IMR-90 (cell line): ENCODE measurements at regions not wholly inside any gene's neighbourhood (a gene's known extent, or its start where the extent isn't known, plus 50 kb on each side); places are given as distances from the start of the nearest gene placed in this dataset.
"Not testable (repeated sequence)": the region's sequence is repeated elsewhere in the genome, so short reads cannot be mapped to it uniquely, and the experiment has no call there.

Experiments used
- ATAC-seq: fragments of 200-7000 bp; cut with Tn5 transposase; 2 replicates; pipeline ENCODE4 v1.9.1; 2020; ENCODE audit warnings: low read depth, mild to moderate bottlenecking, moderate library complexity
- BruUV-seq: library from RNA; stranded (reverse); fragments of 400-500 nt; replicated peaks from 2 replicates; lab custom pipeline; 2021; lab: Mats Ljungman, UMichigan
- CTCF ChIA-PET: fragments of 300-600 bp; formaldehyde crosslinking; extraction: SDS; loops from one replicate; lab custom pipeline; 2021; ENCODE audit warnings: antibody characterized with exemption; lab: Yijun Ruan, JAX
- POLR2A ChIA-PET: fragments of 300-600 bp; sonication (Branson Sonifier 250); formaldehyde crosslinking; loops from one replicate; lab custom pipeline; 2022; ENCODE audit warnings: antibody characterized with exemption; ENCODE audit not compliant: unreplicated experiment; lab: Charles Lee
- DNase-seq: peaks from one replicate; pipeline ENCODE4 v3.0.0; 2013
- H2AFZ ChIP-seq: replicated peaks from 2 replicates; pipeline ENCODE3; 2013; ENCODE audit warnings: low read length, mild to moderate bottlenecking; ENCODE audit not compliant: poor library complexity
- H2AK5ac ChIP-seq: 2 replicates; pipeline ENCODE4 v1.6.1; 2013; ENCODE audit warnings: low read depth, low read length, inconsistent platforms
- H2AK9ac ChIP-seq: replicated peaks from 2 replicates; pipeline ENCODE3; 2013; ENCODE audit warnings: mild to moderate bottlenecking, low read depth, low read length, moderate library complexity; ENCODE audit not compliant: poor library complexity
- H2BK120ac ChIP-seq: 2 replicates; pipeline ENCODE4 v1.6.1; 2013; ENCODE audit warnings: low read depth, low read length, inconsistent platforms
- H2BK15ac ChIP-seq: 3 replicates; pipeline ENCODE4 v1.6.1; 2013; ENCODE audit warnings: low read depth, low read length, inconsistent platforms
- H2BK20ac ChIP-seq: 2 replicates; pipeline ENCODE4 v1.6.1; 2013; ENCODE audit warnings: low read depth, mild to moderate bottlenecking, inconsistent platforms, low read length, moderate library complexity
- H2BK5ac ChIP-seq: 2 replicates; pipeline ENCODE4 v1.6.1; 2013; ENCODE audit warnings: mild to moderate bottlenecking, low read depth, low read length, inconsistent platforms; ENCODE audit not compliant: poor library complexity, severe bottlenecking
- H3K14ac ChIP-seq: replicated peaks from 2 replicates; pipeline ENCODE4 v1.6.1; 2013; ENCODE audit warnings: low read depth, low read length, inconsistent platforms
- H3K18ac ChIP-seq: 2 replicates; pipeline ENCODE4 v1.6.1; 2013; ENCODE audit warnings: low read depth, low read length, control low read depth
- H3K23ac ChIP-seq: 2 replicates; pipeline ENCODE4 v1.6.1; 2013; ENCODE audit warnings: low read depth, low read length, inconsistent platforms
- H3K27ac ChIP-seq: 2 replicates; pipeline ENCODE4 v1.5.1; 2013; ENCODE audit warnings: mild to moderate bottlenecking, control low read depth, low read length; ENCODE audit not compliant: insufficient read depth
- H3K27me3 ChIP-seq: 2 replicates; pipeline ENCODE4 v1.6.1; 2013; ENCODE audit warnings: low read length; ENCODE audit not compliant: control insufficient read depth, insufficient read depth
- H3K36me3 ChIP-seq: 2 replicates; pipeline ENCODE4 v1.6.1; 2013; ENCODE audit warnings: low read length, mixed read lengths; ENCODE audit not compliant: control insufficient read depth, insufficient read depth
- H3K4ac ChIP-seq: 2 replicates; pipeline ENCODE4 v1.6.1; 2013; ENCODE audit warnings: low read depth, low read length, inconsistent platforms
- H3K4me1 ChIP-seq: 2 replicates; pipeline ENCODE4 v1.6.1; 2013; ENCODE audit warnings: low read length, mixed read lengths; ENCODE audit not compliant: control insufficient read depth, insufficient read depth
- H3K4me2 ChIP-seq: 2 replicates; pipeline ENCODE4 v1.6.1; 2013; ENCODE audit warnings: low read depth, mild to moderate bottlenecking, control low read depth, low read length, moderate library complexity
- H3K4me3 ChIP-seq: 2 replicates; pipeline ENCODE4 v1.5.1; 2013; ENCODE audit warnings: low read depth, mild to moderate bottlenecking, control low read depth, low read length, moderate library complexity; ENCODE audit not compliant: insufficient read depth
- H3K56ac ChIP-seq: 2 replicates; pipeline ENCODE4 v1.6.1; 2013; ENCODE audit warnings: low read length, inconsistent platforms; ENCODE audit not compliant: insufficient read depth; ENCODE audit errors: extremely low read depth
- H3K79me1 ChIP-seq, 2 experiments: 2 replicates each; pipeline ENCODE4 v1.6.1; 2013; ENCODE audit warnings: low read length in 2 of 2, inconsistent platforms in 1 of 2, low read depth in 1 of 2
- H3K9ac ChIP-seq: 2 replicates; pipeline ENCODE4 v1.6.1; 2013; ENCODE audit warnings: low read depth, low read length, control low read depth
- H3K9me1 ChIP-seq: 2 replicates; pipeline ENCODE4 v1.6.1; 2013; ENCODE audit warnings: low read length, inconsistent platforms; ENCODE audit not compliant: insufficient read depth
- H3K9me3 ChIP-seq: 2 replicates; pipeline ENCODE4 v1.6.1; 2013; ENCODE audit warnings: low read length; ENCODE audit not compliant: control insufficient read depth, insufficient read depth
- H4K20me1 ChIP-seq: 2 replicates; pipeline ENCODE4 v1.6.1; 2013; ENCODE audit warnings: low read length, inconsistent platforms; ENCODE audit not compliant: insufficient read depth
- H4K5ac ChIP-seq: 2 replicates; pipeline ENCODE4 v1.6.1; 2013; ENCODE audit warnings: mild to moderate bottlenecking, low read depth, low read length, control low read depth
- H4K8ac ChIP-seq, 2 experiments: 2 replicates each; pipeline ENCODE4 v1.6.1; 2013; ENCODE audit warnings: low read depth in 2 of 2, low read length in 2 of 2, control low read depth in 1 of 2, inconsistent platforms in 1 of 2
- H4K91ac ChIP-seq: 2 replicates; pipeline ENCODE4 v1.6.1; 2013; ENCODE audit warnings: low read depth, low read length, inconsistent platforms; ENCODE audit not compliant: insufficient read depth
- WGBS, 2 experiments: methylation state at CpG; one replicate each; pipeline versions ENCODE4 v1.1.5 to v1.1.7; 2013; ENCODE audit warnings: missing lambda C conversion rate in 2 of 2; ENCODE audit not compliant: insufficient read length in 1 of 2; ENCODE audit errors: extremely low coverage in 2 of 2; 5-methylcytosine and 5-hydroxymethylcytosine counted together
- dilution Hi-C: fragments of 300-500 bp; cut with HindIII; formaldehyde crosslinking; loops from one replicate; pipeline ENCODE4 v1.14.3; 2018; ENCODE audit warnings: low sequenced_read_pairs; ENCODE audit not compliant: unreplicated experiment
- in situ Hi-C: fragments of 300-500 bp; cut with MboI; formaldehyde crosslinking; loops from 3 replicates; pipeline ENCODE4 v1.14.3; 2019; ENCODE audit warnings: low sequenced_read_pairs, inconsistent platforms, mixed read lengths
- intact Hi-C: fragments of 100-400 bp; cut with micrococcal nuclease; formaldehyde crosslinking; loops from 2 replicates; pipeline ENCODE4 v1.10.0; 2022

DNA sequence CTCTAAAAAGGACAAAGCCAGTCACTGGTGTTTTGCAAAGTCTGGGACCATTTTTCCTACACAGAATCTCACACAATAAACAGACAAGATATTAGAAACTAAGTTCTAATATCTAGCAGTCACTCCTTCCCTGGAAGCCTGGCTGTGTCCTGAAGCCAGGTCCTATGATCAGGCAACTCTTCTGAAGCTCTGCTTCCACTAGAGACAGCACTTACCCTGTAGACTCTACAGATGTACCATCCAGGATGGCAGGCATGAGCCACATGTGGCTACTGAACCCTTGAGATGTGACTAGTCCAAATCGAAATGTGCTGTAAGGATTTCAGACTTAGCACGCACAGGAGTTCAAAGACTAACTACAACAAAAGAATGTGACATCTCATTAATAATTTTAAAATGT, 110.3 kb upstream of the NBPF9 start:
- dilution Hi-C loops, H3K36me3 ChIP-seq, intact Hi-C loops, H3K4me3 ChIP-seq, H4K5ac ChIP-seq, H3K4me1 ChIP-seq, ATAC-seq, H2AK5ac ChIP-seq, H2BK15ac ChIP-seq, H3K9me3 ChIP-seq, H4K8ac ChIP-seq, H4K91ac ChIP-seq, H3K9ac ChIP-seq, H3K27me3 ChIP-seq, DNase-seq, H3K56ac ChIP-seq, POLR2A ChIA-PET, BruUV-seq, H4K20me1 ChIP-seq, H2BK120ac ChIP-seq, CTCF ChIA-PET, H3K18ac ChIP-seq, H3K4me2 ChIP-seq, H3K14ac ChIP-seq, H2BK20ac ChIP-seq, H2AK9ac ChIP-seq, H2AFZ ChIP-seq, H2BK5ac ChIP-seq, H3K27ac ChIP-seq, H3K4ac ChIP-seq, in situ Hi-C loops, H3K79me1 ChIP-seq, H3K23ac ChIP-seq, H3K9me1 ChIP-seq: not testable (repeated sequence)
- no CpG with 5 or more reads among the region's 2 CpGs for WGBS, 2 experiments

DNA sequence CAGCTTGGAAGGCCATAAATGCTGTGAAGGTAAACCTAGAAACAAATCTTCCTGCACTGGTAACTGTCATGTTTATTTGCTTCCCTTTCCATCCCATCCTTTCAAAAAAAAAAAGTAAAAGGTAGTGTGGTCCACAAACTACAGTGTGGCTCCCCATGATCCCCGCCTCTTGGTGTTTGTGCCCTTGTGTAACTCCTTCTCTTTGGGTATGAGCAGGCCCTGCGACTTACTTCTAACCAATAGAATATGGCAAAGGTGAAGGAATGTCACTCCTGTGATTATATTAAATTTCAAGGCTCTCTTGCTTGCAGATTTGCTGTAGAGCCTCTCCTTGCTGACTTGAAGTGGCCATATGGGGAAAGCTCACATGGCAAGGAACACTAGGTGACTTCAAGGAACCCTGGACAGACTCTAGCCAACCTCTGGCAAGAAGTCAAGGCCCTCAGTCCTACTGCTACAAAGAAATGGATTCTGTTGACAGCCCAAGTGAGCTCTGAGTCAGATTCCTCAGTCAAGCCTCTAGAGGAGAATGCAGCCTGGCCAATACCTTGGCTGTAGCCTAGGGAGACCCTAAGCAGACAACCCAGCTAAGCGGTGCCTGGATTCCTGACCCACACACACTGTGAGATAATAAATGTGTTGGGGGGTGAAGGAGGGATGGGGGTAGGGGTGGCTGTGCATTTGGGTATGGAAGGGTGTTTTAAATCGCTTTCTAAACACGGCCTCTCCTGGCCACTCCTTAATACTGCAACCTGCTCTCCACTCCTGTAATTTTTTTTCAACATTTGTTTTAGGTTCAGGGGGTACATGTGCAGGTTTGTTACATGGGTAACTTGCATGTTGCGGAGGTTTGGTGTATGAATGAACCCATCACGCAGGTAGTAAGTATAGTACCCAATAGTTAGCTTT, 115.0 kb upstream of the NBPF9 start:
- H2BK20ac ChIP-seq, H3K9me1 ChIP-seq, H4K8ac ChIP-seq, BruUV-seq, dilution Hi-C loops, H2BK15ac ChIP-seq, H2BK5ac ChIP-seq, intact Hi-C loops, H2BK120ac ChIP-seq, H3K27ac ChIP-seq, H3K27me3 ChIP-seq, in situ Hi-C loops, H3K36me3 ChIP-seq, H3K14ac ChIP-seq, H2AK5ac ChIP-seq, H3K9ac ChIP-seq, H3K4me1 ChIP-seq, H3K23ac ChIP-seq, H2AK9ac ChIP-seq, H3K9me3 ChIP-seq, H3K4ac ChIP-seq, H3K79me1 ChIP-seq, H3K18ac ChIP-seq, H3K56ac ChIP-seq, H3K4me3 ChIP-seq, H2AFZ ChIP-seq, H4K5ac ChIP-seq, H4K91ac ChIP-seq, H4K20me1 ChIP-seq, H3K4me2 ChIP-seq, POLR2A ChIA-PET, CTCF ChIA-PET: not testable (repeated sequence)
- peak; percentile 0 for DNase-seq
- peak; percentile 66; the same call in 1 of the 2 replicates for ATAC-seq
- no CpG with 5 or more reads among the region's 7 CpGs for WGBS, 2 experiments
